ENCODE measurements at regions not wholly inside any gene's neighbourhood (a gene's known extent, or its start where the extent isn't known, plus 50 kb on each side); places are given as distances from the start of the nearest gene placed in this dataset.
"Not testable (repeated sequence)": the region's sequence is repeated elsewhere in the genome, so short reads cannot be mapped to it uniquely, and the experiment has no call there.

DNA sequence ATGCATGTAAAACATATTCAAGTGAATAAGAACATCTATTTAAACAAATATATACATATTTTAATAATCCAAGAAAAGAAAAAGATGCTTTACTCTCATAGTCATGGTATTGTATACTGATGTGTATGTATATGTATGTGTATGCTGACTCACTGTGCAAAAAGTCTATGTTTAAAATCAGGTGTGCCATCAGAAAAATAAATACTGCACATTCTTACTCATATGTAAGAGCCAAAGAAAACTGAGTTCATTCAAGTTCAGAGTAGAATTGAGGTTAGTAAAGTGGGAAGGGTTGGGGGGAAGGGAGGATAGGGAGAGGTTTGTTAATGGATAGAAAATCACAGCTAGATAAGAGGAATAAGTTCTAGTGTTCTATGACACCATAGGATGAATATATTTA lies 403.9 kb upstream of the SMIM31 start:
- no peak for DNase-seq

DNA sequence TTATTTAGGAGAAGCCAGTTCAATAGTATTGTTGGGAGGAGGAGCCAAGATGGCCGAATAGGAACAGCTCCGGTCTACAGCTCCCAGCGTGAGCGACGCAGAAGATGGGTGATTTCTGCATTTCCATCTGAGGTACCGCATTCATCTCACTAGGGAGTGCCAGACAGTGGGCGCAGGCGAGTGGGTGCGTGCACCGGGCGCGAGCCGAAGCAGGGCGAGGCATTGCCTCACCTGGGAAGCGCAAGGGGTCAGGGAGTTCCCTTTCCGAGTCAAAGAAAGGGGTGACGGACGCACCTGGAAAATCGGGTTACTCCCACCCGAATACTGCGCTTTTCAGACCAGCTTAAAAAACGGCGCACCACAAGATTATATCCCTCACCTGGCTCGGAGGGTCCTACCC lies 403.2 kb upstream of the SMIM31 start:
- DNase-seq = not testable (repeated sequence)

DNA sequence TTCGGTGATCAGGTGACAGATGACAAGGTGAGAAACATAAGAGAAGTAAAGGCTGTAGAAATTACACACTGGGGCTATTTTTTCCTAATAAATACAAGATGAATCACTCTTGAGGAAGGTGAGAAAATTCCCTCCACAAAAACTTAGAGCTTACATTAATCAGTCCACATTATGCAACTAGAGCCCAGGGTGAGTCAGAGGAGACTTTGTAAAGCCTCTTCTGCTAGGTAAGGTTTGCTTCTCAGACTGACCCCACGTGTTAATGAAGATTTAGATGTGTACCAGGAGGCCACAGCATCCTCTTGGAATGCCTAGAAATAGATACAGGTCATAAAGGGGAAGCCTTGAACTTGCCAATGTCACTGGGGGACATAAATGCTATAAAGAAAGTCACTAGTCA lies 396.0 kb upstream of the SMIM31 start:
- no peak for DNase-seq

DNA sequence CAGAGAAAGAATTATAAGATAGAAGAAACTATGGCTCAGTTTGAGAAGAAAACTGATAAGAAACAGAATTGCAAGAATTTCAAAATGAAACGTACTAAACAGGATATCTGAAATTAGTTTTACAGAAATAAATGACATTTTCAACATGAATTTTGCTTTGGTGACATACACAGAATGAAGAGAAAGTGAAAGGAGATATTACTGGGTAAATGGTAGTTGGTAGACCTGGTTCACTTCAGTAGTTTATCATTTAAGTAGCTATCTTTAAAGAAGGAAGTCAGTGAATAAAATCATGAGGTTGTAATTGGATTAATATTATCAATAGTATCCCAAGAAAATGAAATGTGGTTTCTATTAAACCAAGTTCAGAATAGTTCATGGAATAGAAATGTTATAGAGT lies 395.5 kb upstream of the SMIM31 start:
- DNase-seq = no peak

DNA sequence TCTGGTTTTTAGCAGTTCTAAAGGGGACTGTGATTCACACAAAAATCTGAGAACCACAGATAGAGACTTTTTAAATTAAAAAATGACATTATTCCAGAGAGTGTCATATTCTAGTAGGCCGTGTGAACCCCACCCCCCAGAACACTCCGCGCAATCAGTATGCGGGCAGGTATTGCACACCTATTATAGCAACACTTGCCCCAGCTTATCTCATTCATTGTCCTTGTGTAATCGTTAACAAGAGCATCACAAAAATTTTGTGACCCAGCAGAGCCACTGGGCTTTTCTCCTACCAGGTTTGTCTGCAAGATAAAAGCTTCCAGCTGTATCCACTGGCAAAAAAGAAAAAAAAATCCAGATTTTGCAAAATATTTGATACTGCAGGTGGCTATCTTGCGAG lies 394.1 kb upstream of the SMIM31 start:
- DNase-seq = no peak

DNA sequence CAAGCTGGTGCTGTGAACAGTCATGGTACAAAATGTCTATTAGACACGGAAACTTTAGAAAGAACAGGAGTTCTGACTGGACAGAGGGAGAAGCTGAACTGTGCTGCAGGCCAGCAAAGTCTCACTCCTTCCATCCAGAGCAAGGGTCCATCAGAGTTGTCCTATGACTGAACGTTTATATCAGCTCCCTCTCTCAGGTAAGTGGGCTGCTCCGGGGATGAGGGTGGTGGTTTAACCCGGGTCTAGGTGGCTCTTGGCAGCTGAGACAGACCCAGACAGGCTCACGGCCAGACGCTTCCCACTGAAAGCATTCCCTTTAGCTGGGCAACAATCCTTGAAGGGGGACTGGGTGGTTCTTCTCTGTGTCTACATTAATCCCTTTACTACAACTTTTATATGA lies 385.0 kb upstream of the SMIM31 start:
- DNase-seq = no peak

DNA sequence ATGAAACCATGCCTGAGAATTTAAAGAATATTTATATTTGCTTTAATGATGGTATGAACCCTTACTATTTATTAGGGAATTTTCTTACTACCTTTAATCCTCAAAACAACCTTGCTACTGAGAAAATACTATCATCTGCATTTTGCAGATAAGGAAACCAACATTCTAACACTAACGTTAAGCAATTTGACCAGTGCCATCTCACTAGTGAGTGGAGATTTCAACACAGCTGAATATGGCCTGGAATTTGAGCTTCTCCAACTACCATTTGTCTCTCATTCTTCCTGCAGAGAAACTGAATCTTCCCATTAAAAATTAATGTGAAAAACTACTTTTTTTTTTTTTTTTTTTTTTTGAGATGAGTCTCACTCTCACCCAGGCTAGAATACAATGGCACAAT lies 380.9 kb upstream of the SMIM31 start:
- DNase-seq = no peak

DNA sequence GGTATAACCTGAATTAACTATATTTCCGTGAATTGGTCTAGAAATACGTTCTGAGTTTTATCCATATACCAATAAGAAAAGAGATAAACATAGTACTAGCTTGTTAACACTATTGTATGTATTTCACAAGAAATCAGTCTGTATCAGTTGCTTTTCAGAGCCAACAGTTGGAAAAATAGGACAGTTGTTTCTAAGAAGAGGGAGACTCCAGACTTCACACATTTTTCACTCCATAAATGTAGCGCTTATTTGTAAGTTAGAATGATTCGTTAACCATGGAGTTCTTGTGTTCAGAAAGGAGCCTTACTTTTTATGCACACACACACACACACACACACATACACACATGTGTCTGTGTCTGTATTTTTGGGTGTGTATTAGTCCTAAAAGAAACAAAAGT lies 376.7 kb upstream of the SMIM31 start:
- no peak for DNase-seq

DNA sequence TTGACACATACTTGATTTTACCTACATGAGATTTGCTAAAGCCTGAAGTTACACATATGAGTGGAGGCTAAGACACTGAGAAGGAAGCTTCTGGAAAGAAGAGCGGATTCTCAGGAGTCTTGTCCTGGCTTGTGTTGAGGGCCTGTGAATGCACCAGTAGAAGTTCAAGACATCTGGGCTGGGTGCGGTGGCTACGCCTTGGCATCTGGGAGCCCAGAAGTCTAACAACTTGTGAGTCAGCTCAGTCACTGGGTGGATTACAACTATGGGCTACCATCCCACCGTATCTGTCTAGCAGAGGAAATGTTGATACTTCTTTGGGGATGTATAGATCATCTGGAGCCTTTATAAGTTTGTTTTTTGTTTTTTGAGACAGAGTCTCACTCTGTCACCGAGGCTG lies 375.6 kb upstream of the SMIM31 start:
- DNase-seq = no peak

DNA sequence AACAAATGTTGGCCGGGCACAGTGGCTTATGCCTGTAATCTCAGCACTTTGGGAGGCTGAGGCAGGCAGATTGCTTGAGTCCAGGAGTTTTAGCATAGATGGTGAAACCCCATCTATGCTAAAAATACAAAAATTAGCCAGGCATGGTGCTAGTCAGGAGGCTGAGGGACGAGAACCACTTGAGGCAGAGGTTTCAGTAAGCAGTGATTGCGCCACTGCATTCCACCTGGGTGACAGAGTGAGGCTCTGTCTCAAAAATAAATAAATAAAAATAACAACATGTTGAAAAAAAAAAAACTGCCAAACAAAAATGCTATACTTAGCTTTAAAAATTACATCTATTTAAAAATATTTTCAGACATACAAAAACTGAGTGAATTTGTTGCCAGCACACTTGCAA lies 374.2 kb upstream of the SMIM31 start:
- no peak for DNase-seq

DNA sequence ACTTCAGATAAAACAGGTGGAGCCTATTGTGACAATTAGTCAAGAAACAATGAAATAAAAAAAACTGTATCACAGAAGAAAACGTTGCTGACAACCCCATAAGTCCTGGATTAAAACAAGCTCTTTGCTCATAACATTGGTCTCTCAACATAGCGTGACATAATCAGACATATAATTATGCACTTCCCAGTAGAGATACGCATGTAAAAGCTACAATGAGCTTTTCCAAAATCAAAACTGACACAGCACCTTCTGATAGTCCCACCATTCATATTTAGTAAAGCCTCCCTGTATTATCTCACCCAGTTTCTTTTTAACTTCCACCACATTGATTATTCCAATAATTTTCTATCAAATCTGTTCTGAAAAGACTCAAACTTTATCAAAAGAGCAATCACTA lies 372.1 kb upstream of the SMIM31 start:
- no peak for DNase-seq

DNA sequence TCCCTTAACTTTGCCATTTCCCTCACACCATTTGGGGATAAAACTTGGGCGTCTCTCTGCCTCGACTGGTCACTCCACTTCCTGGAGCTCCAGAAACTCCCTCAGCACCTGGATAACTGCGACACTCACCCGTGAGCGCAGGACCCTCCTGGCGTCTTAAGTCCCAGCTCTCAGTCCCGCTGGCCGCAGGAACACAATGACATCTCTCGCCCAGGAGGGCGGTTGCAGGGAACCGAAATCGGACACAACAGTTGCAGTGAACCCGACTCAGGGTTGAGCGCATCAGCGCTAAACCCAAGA lies 370.9 kb upstream of the SMIM31 start:
- no peak for DNase-seq

DNA sequence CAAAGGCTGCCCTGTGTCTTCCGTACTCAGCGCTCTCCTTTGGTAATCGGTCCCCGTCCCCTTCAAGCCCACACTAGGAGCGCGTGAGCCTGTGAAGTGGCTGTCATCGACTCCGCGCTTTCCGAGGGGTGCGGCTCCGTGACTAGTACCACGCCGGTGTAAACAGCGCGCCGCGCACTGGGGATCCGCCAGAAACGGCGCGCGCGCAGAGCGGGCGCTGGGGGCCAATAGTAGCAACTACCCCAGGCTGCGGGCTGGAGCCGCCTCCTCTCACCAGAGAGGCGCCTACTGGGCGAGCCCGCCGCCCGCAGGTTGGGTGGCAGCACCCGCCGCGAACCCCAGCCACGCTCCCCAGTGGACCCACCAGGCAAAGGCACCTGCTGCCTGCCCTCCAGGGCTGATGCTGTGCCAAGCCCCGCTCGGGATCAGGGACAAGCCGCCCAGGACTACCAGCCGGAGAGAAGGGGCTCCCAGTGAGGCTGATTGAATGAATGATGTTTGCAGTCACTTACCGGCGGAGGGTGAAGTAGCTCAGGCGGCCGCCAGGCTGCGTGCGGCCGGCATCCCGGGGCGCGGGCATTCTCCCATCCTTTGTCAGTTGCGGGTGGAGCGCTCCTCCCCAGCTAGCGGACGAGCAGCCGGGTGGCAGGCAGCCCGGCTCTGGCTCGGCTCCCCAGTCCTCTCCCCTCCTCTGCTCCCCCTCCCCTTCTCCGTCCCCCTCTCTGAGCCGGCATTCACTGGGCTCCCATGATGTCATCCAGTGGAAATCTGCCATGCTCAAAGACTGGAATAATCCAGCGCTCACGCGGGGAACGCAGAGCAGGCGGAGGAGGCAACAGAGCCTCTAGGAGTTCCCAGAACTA lies 370.3 kb upstream of the SMIM31 start:
- DNase-seq = no peak

DNA sequence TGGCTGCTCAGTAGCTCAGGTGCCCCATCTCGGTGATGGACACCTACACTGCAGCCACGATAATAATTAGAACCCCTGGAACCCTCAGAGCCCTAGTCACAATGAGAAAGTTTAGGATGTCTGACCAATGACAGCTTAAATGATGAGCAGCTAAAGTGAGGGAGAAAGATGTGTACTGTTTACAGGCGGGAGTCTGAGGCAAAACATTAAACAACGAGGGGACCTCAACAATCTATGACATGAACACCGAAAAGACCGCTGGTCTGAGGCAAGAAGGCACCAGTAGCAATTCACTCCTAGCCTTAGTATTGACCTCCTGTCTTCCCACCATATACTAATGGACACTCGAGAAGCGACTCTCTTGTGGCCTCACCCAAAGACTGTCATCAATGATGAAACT lies 369.5 kb upstream of the SMIM31 start:
- no peak for DNase-seq

DNA sequence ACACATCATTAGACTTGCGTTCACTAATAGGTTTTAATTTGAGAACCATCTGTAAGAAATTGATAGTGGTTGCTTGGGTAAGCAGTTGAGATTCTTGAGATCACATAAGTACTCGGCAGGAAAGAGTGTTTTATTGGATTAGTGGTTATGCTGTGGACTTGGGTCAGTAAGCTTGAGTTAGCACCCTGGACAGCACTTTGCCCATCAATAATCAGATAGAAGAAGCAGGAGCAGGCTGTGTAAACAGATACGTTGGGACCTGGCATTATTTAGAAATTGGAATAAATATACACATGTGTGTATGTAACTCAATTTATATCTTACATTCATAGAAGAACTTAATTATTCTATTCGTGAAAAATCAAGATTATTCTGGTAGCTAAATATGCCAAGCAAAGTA lies 357.5 kb upstream of the SMIM31 start:
- DNase-seq = no peak

DNA sequence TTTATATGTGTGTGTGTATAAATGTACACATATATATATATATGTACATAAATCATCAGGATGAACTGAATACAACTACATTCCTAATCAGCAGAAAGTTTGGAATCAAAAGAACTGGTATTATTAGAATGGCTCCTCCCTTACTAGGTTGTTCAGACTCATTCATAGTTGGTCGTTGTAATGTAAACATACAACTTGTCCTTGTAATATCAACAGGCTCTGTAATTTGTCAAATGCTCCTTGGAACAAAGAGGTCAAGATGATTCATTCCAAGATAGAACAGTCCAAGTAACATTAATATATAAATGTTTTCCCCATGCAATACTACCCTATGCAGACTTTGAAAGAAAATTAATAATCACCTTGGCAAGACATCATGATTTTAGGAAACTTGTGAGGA lies 351.4 kb upstream of the SMIM31 start:
- no peak for DNase-seq

DNA sequence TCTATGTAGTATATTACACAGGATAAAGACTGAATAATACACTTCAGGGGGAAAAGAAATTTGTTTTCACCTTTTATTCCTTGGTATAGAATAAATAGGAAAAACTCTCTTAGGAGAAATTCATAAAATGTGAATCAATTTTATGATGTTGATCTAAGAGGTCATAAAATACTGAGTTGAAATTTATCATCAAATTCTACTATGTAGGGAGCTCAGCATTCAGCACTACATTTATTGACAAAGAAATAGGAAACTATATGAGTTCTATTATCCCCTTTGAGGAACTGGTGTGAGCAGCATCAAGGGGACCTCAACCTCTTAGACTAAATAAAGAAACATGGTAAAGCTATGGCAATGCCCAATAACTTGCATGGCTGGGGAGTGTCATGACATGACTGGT lies 348.2 kb upstream of the SMIM31 start:
- DNase-seq = no peak

DNA sequence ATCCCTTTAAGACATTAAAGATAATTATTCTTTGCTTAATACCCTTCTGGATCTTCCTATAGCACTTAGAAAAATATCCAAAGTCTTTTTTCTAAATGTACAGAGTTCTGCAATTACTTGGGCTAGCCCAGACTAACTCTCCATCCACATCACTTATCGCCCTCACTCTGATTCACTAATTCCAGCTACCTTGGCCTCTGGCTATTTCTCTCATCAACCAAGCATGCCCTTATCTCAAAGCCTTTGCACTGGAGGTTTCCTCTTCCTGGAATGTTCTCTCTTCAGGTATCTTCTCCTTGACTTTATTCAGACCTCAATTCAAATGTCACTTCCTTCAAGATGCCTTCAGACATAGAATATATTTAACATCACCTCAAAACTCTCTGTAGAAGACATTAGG lies 345.1 kb upstream of the SMIM31 start:
- no peak for DNase-seq

DNA sequence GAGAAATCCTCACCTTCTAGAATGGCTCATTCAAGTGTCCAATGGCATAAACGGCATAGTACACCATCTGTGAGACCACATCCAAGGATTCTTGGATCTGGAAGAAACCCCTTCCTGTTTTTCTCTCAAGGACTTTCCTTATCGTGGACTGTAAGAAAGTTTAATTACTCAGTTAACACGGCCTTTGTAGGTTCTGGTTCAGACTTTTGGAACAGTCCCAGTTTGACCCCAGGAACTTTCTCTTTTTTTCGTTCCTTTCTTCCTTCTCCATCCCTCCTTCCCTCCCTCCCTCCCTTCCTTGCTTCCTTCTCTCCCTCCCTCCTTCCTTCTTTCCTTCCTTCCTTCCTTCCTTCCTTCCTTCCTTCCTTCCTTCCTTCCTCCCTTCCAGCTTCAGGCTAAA lies 343.5 kb upstream of the SMIM31 start:
- no peak for DNase-seq

DNA sequence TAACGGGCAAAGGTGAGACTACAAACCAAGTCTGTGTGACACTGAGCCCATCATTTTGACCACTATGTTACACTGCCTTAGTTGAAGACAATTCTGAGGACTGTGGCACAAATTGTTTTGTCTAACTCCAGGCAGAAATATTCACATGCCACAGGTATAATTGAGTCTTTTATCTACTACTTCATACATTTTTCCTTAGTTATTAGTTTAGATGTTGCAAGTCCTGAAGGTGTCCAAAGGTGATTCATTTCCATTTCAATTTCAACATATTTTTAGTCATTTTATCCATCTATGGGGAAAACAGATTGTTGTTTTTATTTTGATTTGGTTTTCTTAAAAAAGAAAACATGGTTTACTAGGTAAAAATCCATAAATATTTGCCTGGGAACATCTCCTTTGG lies 341.7 kb upstream of the SMIM31 start:
- DNase-seq = no peak

DNA sequence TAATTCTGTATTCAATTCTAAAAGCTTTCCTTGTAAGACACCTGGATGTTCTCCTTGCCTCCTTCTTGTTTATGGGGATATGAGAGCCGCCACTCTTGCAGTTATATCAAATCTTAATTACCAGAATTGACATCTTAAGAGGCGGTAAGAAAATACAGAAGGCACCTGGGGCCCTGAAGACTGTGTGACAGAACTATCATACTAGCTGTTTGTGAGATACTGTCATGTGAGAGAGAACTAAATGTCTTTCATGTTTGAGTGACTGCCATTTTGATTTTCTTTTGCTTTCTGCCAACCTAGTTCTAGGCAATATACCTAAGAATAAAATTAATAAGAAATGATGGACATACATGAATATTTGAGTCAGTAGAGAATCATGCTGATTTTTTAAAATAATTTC lies 340.2 kb upstream of the SMIM31 start:
- no peak for DNase-seq

DNA sequence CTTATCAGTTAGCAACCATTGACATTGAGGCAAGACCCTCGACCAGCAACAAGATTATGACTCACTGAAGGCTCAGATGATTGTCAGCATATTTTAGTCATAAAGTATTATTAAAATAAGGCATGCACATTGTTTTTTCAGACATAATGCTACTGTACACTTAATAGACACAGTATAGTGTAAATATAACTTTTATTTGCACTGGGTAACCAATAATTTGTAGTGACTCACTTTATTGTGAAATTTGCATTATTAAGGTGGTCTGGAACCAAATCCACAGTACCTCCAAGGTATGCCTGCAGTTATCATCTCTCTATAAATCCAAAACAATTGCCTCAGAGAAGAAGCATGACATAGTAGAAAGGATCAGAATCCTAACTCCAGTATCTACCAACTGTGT lies 330.1 kb upstream of the SMIM31 start:
- DNase-seq = no peak

DNA sequence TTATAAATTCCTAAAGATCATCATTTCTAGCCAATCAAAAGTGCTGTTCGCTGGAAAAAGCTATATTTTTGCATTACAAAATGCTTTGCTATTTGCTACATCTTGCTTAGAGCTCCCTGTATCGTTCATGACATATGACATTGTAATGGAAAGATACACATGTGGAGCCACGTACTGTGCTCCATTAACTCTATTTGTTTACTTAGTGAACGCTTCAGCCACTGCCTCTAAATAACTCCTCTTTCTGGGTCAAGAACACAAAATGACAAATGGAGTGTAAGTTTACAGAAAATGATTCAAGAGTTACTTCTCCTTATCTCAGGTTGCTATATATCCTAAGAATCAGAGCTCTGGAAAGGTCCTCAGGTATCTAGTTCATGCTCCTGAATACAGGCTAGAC lies 329.1 kb upstream of the SMIM31 start:
- DNase-seq = no peak

DNA sequence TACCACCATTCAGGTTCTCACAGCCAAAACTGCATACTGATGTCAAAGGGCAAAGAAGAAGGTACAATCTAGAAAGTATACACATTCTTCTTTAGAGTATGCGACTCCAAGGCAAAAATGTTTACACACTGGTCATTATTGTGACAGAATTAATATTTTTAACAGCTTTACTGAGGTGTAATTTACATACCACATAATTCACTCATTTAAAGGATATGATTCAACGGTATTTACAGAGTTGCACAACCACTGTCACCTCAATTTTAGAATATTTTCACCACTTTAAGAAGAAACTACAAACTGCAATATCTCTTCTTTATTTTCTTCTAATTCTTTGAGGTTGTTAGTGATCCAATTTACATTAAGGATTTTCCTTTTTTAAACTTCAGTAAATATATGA lies 325.4 kb upstream of the SMIM31 start:
- DNase-seq = no peak

DNA sequence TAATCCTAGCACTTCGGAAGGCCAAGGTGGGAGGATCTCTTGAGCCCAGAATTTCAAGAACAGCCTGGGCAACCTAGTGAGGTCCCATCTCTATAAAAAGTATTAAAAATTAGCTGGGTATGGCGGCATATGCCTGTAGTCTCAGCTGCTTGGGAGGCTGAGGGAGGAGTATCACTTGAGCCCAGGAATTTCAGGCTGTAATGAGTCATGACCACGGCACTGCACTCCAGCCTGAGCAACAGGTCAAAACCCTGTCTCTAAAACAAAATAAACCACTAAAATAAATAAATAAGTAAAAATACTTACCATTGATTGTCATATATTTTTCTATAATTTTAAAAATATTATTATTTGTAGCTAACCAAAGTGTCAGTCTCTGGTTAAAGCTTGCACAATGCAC lies 315.6 kb upstream of the SMIM31 start:
- DNase-seq = no peak

DNA sequence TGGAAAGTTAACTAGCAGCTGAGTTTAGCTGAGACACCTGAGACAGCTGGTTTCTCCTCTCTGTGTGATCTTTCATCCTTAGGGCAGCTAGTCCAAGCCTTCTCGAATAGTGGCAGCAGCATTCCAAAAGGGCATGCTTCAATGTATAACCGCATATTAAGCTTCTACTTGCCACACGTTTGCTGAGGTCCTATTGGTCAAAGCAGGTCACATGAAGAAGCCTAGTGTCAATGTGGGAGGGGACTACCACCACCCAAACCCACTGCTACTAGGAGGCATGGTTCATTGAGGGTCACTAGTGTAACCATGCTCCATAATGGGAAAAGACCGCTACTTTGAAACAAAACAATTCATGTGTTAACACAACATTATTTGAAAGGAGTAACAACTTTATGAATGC lies 314.9 kb upstream of the SMIM31 start:
- no peak for DNase-seq
